Uterus (tissue), 3 donors: ENCODE measurements at regions not wholly inside any gene's neighbourhood (a gene's known extent, or its start where the extent isn't known, plus 50 kb on each side); places are given as distances from the start of the nearest gene placed in this dataset.
"Not testable (repeated sequence)": the region's sequence is repeated elsewhere in the genome, so short reads cannot be mapped to it uniquely, and the experiment has no call there.

Experiments
- DNase-seq, 2 donors: peaks; one replicate each; pipeline ENCODE4 v3.0.0-alpha.2; 2019 to 2020
- H3K27ac ChIP-seq, 2 donors: fragments of 200-600 bp; sonication (generic); 1 replicate in 1 of 2; 2 replicates in 1 of 2; pipeline ENCODE4 v1.5.1; 2016 to 2018
- H3K27me3 ChIP-seq, 2 donors: fragments of 200-600 bp; sonication (generic); one replicate each; pipeline ENCODE4 v1.5.1; 2018 to 2019; ENCODE audit warnings: control low read depth in 1 of 2
- H3K36me3 ChIP-seq, 2 donors: fragments of 200-600 bp; sonication (generic); one replicate each; pipeline ENCODE4 v1.5.1; 2019; ENCODE audit warnings: control low read depth in 1 of 2
- H3K4me1 ChIP-seq, 2 donors: fragments of 200-600 bp; sonication (generic); one replicate each; pipeline ENCODE4 v1.5.1; 2018 to 2019; ENCODE audit warnings: control low read depth in 1 of 2
- H3K4me3 ChIP-seq, 2 donors: fragments of 200-600 bp; sonication (generic); 1 replicate in 1 of 2; 2 replicates in 1 of 2; pipeline ENCODE4 v1.5.1; 2018 to 2019; ENCODE audit warnings: mild to moderate bottlenecking in 1 of 2
- H3K9me3 ChIP-seq, 2 donors: fragments of 200-600 bp; sonication (generic); one replicate each; pipeline ENCODE4 v1.5.1; 2019; ENCODE audit warnings: control low read depth in 1 of 2
- POLR2A ChIP-seq, 2 donors: fragments of 450-650 bp; IDR thresholded peaks; one replicate each; pipeline ENCODE4 v1.6.1; 2016; ENCODE audit warnings: antibody characterized with exemption in 2 of 2, mild to moderate bottlenecking in 1 of 2, moderate library complexity in 1 of 2
- intact Hi-C: fragments of 100-400 bp; cut with DNase I; formaldehyde crosslinking; loops from one replicate; pipeline ENCODE4 v1.15.1; 2023; ENCODE audit warnings: low total_unique reads
- TF ChIP-seq, protein P1 (sequence below), 4 experiments: fragments of 200-600 bp in 2 of 4; fragments of 450-650 bp in 2 of 4; sonication (generic) in 2 of 4; IDR thresholded peaks; one replicate each; pipeline ENCODE4 v1.5.1; 2016 to 2019; ENCODE audit warnings: antibody characterized with exemption in 4 of 4, mild to moderate bottlenecking in 2 of 4, moderate library complexity in 1 of 4
- donor health status: DM: yes; HTN: yes; CAD: no.

DNA sequence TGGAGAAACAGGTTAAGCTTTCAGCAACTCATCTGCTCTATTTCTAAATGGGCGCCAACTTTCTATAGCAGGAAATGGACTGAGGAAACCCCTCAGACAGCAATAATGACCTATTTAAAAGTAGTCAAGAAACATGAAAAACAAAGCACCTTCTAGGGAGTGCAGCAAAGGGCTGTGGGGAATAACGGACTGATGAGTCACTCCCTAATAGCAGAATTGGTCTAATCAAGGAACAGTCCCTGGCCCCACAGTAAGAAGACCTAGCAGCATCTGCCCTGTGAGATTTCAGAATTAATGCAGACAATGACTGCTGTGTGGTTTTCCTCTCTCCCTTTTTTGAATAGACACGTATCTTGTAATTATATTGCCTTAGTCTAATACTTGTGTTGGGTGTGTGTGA, 602.9 kb downstream of the IPMK start:
- H3K27ac ChIP-seq, result no peak overlapping the region
- intact Hi-C loops, result no loop called here
- H3K9me3 ChIP-seq, result no peaks in the 10 kb centered on the region
- H3K4me1 ChIP-seq, result no peaks in the 10 kb centered on the region
- TF ChIP-seq POLR2A (IDR thresholded peaks at IDR 0.05), result no peak
- TF ChIP-seq, protein P1, sequence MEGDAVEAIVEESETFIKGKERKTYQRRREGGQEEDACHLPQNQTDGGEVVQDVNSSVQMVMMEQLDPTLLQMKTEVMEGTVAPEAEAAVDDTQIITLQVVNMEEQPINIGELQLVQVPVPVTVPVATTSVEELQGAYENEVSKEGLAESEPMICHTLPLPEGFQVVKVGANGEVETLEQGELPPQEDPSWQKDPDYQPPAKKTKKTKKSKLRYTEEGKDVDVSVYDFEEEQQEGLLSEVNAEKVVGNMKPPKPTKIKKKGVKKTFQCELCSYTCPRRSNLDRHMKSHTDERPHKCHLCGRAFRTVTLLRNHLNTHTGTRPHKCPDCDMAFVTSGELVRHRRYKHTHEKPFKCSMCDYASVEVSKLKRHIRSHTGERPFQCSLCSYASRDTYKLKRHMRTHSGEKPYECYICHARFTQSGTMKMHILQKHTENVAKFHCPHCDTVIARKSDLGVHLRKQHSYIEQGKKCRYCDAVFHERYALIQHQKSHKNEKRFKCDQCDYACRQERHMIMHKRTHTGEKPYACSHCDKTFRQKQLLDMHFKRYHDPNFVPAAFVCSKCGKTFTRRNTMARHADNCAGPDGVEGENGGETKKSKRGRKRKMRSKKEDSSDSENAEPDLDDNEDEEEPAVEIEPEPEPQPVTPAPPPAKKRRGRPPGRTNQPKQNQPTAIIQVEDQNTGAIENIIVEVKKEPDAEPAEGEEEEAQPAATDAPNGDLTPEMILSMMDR (IDR thresholded peaks at IDR 0.05), result no peak
- no peaks in the 10 kb centered on the region for H3K36me3 ChIP-seq
- no peak overlapping the region for H3K4me3 ChIP-seq
- no peak for DNase-seq
- no peaks in the 10 kb centered on the region for H3K27me3 ChIP-seq

DNA sequence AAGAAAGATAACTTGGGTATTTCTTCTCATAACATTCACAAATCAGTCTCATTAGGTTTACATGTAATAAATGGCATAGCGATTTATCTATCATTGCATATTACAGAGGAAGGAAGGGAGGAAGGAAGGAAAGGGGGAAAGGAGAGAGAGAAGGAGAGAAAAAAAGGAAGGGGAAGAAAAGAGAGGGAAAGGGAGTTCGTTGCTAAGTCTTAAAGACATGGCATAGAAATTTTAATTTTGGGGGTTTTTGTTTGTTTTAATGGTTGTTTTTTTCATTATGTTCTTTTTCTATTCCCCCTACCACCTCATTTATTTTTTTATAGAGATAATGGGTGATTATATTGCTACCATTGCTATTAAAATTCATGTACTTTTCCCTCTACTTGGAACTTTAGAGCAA, 604.3 kb downstream of the IPMK start:
- TF ChIP-seq POLR2A (IDR thresholded peaks at IDR 0.05), result no peak
- TF ChIP-seq, protein P1 (IDR thresholded peaks at IDR 0.05), result no peak
- H3K4me1 ChIP-seq, result no peaks in the 10 kb centered on the region
- H3K27me3 ChIP-seq, result no peaks in the 10 kb centered on the region
- H3K36me3 ChIP-seq, result no peaks in the 10 kb centered on the region
- H3K27ac ChIP-seq, result no peak overlapping the region
- no peak for DNase-seq
- H3K9me3 ChIP-seq, result no peaks in the 10 kb centered on the region
- intact Hi-C loops, result no loop called here
- H3K4me3 ChIP-seq, result no peak overlapping the region

GRCh38 chr10:57661206-57661605, 606.5 kb downstream of the IPMK start:
- no peak overlapping the region for H3K4me3 ChIP-seq
- no peaks in the 10 kb centered on the region for H3K4me1 ChIP-seq
- no peaks in the 10 kb centered on the region for H3K9me3 ChIP-seq
- no peaks in the 10 kb centered on the region for H3K27me3 ChIP-seq
- no peak for DNase-seq
- H3K36me3 ChIP-seq, result no peaks in the 10 kb centered on the region
- intact Hi-C loops, result no loop called here
- no peak for TF ChIP-seq POLR2A (IDR thresholded peaks at IDR 0.05)
- TF ChIP-seq, protein P1 (IDR thresholded peaks at IDR 0.05), result no peak
- no peak overlapping the region for H3K27ac ChIP-seq

DNA sequence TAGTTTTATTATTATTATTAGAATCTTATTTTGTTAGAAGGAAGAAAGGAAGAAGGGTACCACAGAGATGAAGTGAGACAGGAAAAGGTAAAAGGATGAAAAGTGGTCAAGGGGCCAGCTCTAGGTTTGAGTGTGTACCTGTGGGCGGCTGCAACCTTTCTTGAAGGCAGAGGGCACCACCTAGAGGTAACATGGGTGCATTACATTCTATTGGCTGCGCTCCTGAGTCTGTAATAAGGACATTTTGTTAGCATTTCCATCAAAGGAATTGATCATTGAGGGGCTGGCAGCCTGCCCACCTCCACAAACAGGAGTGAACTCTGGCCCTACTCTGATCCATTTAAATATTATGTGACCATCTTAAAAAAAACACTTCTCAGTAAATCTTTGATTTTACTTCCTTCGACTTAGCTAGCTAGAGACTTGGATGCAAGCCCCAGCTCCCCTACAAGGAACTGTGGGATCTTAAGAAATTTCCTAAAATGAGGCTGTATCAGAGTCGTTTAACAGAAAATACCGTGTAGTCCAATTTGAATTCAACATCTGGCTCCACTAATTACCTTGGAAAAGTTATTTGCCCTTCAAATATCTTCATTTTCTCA, 610.4 kb downstream of the IPMK start:
- DNase-seq, result peak; percentile 19 to 29
- no peak overlapping the region for H3K27ac ChIP-seq
- intact Hi-C loops, result no loop called here

DNA sequence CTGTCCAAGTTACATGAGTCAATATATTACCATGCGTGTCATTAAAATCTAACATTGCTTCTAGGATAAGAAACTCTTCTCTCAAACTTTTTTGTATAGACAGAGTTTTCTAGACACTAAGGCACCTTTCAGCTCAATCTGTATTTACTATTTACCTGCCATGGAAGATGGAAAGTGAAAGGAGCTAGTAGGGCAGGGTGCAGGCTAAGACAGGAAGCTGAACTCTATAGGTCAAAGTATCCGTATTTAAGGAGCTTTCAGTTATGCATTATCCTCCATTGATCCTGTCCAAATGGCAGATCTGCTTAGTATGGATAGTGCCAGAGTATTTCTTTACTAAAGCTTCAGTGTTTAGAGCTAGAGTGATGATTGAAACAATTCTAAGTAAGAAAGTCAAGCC, 612.8 kb downstream of the IPMK start:
- Histone ChIP-seq H3K27ac (no peak overlapping the region), H3K36me3 (no peaks in the 10 kb centered on the region), H3K4me3 (no peak overlapping the region), H3K4me1 (no peaks in the 10 kb centered on the region), H3K9me3 (no peaks in the 10 kb centered on the region), H3K27me3 (no peaks in the 10 kb centered on the region)
- intact Hi-C loops, result no loop called here
- TF ChIP-seq POLR2A (IDR thresholded peaks at IDR 0.05), result no peak
- TF ChIP-seq, protein P1 (IDR thresholded peaks at IDR 0.05), result no peak
- no peak for DNase-seq

More for the DNA sequence above, 610.4 kb downstream of the IPMK start:
- no peaks in the 10 kb centered on the region for H3K4me1 ChIP-seq
- TF ChIP-seq, protein P1 (IDR thresholded peaks at IDR 0.05), result peak; percentile 43 to 67 (median 52)
- TF ChIP-seq POLR2A (IDR thresholded peaks at IDR 0.05), result no peak
- no peaks in the 10 kb centered on the region for H3K27me3 ChIP-seq
- no peak overlapping the region for H3K4me3 ChIP-seq
- H3K9me3 ChIP-seq, result no peaks in the 10 kb centered on the region
- no peaks in the 10 kb centered on the region for H3K36me3 ChIP-seq

GRCh38 chr10:57645108-57645507, 622.6 kb downstream of the IPMK start:
- H3K9me3 ChIP-seq, DNase-seq, H3K4me3 ChIP-seq, intact Hi-C loops, H3K27me3 ChIP-seq, H3K27ac ChIP-seq, H3K4me1 ChIP-seq, H3K36me3 ChIP-seq: not testable (repeated sequence)
